Cerebellar cortex (tissue), 1 donor: ENCODE measurements at regions not wholly inside any gene's neighbourhood (a gene's known extent, or its start where the extent isn't known, plus 50 kb on each side); places are given as distances from the start of the nearest gene placed in this dataset.
"Not testable (repeated sequence)": the region's sequence is repeated elsewhere in the genome, so short reads cannot be mapped to it uniquely, and the experiment has no call there.

Source experiments
- DNase-seq: peaks from one replicate; pipeline ENCODE4 v3.0.0-alpha.2; 2015; ENCODE audit warnings: low spot score

- no peak for DNase-seq
Observed at GRCh38 chr15:25235391-25235790, 203.4 kb downstream of the UBE3A start.

- no peak for DNase-seq
Observed at GRCh38 chr15:25236143-25236860, 202.5 kb downstream of the UBE3A start.

DNA sequence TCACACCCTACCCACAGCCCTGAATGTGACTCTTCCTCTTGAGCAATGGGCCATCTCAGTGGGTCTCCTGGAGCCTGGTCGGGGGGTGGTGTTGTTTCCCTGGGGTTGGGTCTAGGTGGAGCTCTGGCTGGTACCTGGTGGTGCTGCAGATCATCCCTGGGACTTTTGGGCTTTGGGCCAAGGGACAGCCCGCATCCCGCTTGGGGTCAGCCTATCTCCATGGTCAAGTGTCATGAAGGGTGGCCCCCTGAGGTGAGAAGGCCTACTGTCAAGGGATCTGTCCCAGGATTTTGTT lies 202.0 kb downstream of the UBE3A start:
- DNase-seq: no peak

DNA sequence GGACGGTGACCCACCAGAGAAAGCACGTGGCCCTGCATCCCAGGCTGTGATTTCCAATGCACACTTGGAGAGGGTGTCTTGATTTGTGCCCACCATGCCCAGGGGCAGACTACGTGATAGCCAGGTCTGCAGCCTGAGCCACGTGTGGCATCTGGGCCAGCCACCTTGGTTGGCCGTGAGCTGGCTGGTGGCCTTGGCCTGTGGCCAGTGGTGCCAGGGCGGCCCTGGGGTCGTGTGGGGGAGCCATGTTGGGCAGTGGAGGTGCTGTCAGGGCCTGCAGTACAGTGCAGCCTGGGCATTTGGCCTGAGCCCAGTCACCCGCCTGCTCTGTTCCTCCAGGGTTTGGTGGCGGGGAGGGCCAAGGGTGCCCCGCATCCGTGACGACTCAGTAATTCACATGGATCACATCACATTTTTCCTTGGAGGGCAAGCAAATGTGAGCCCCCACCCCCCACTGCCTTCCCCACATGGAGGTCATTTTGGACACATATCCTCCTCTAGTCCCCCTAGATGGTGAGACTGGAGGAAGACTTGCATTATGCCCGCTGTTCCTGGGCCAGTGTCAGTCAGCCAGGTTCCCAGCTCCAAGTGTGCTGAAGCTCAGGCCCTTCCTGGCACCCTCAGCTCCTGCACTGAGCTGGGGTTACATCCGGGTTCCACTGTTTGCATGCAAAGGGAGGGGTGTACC lies 201.4 kb downstream of the UBE3A start:
- no peak for DNase-seq

DNA sequence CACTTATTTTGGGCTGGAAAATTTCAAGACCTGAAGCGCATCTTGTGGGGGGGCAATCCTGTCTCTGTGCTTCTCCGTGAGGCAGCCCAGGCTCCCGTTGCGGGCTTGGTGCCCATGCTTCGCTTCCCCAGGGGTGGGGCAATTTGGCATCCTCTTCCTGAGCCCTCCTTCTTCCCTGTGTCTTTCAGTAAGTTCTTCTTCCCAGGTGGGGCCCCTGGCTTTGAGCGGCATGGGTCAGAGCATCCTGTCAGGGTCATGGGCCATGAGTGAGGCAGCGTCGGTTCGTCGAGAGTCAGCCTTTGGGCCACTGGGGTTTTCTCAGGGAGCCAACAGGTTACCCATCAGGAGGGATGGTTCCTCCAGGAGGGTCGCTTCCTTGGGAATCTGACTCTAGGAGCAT lies 200.7 kb downstream of the UBE3A start:
- no peak for DNase-seq

DNA sequence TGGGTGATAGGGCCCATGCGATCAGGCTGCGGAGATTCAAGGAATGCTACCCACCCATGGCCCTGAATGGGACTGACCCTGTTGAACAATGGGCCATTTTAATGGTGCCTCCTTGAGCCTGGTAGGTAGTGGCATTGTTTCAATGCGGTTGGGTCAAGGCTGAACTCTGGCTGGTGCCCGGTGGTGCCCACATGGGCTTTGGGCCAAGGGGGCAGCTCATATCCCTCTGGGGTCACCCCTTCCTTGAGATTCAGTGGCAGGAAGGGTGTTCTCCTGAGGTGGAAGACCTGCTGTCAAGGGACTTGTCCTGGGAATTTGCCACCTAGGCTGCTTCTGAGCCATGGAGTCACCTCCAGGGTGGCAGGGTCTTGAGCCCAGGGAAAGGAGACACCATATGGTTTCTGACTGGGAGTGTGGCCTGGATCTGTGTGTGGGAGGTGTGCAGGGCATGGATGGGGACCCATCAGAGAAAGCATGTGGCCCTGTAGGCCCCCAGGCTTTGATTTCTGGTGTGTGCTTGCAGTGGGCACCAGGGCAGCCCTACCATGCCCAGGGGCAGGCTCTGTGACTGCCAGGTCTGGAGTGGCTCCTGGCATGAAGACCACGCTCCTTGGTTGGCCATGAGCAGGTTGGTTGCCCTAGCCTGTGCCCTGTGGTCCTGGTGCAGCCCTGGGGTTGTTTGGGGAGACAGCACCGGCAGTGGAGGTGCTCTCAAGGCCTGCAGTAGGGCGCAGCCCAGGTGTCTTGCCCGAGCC lies 199.9 kb downstream of the UBE3A start:
- DNase-seq: no peak

- no peak for DNase-seq
Observed at GRCh38 chr15:25239471-25240345, 199.1 kb downstream of the UBE3A start.

DNA sequence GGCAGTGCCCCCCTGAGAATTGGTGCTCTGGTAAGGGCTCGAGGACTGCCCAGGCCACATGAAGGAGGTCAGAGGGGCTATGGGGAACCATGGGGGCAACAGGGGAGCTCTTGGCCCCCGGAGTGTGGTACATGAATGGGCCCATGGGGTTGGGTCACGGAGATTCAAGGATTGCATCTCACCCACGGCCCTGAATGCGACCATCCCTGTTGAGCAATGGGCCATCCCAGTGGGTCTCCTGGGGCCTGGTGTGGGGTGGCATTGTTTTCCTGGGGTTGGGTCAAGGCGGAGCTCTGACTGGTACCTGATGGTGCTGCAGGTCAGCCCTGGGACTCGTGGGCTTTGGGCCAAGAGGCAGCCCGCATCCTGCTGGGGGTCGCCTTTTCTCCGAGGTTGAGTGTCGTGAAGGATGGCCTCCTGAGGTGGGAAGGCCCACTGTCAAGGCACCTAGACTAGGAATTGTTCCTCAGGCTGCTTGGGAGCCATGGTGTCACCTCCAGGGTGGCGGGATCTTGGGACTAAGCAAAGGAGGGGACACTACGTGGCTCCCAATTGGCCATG lies 198.3 kb downstream of the UBE3A start:
- DNase-seq: no peak

DNA sequence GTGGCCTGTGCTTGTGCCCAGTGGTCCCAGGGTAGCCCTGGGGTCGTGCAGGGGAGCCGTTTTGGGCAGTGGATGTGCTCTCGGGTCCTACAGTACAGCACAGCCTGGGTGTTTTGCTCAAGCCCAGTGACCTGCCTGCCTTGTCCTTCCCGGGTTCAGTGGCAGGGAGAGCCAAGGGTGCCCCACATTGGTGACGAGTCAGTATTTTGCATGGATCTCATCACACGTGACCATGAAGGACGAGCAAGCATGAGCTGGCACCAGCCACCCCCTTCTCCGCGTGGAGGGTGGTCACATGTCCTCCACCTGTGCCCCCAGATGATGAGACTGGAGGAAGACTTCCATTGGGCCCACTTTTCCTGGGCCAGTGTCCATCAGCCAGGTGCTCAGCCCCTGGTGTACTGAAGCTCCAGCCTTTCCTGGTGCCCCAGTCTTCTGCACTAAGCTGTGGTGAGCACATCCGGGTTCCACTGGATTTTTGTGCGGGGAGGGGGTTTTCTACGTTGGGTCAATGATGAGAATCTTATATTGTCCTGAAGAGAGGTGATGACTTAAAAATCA lies 197.5 kb downstream of the UBE3A start:
- DNase-seq: no peak

GRCh38 chr15:25242166-25242879 lies 196.5 kb downstream of the UBE3A start:
- DNase-seq: no peak

DNA sequence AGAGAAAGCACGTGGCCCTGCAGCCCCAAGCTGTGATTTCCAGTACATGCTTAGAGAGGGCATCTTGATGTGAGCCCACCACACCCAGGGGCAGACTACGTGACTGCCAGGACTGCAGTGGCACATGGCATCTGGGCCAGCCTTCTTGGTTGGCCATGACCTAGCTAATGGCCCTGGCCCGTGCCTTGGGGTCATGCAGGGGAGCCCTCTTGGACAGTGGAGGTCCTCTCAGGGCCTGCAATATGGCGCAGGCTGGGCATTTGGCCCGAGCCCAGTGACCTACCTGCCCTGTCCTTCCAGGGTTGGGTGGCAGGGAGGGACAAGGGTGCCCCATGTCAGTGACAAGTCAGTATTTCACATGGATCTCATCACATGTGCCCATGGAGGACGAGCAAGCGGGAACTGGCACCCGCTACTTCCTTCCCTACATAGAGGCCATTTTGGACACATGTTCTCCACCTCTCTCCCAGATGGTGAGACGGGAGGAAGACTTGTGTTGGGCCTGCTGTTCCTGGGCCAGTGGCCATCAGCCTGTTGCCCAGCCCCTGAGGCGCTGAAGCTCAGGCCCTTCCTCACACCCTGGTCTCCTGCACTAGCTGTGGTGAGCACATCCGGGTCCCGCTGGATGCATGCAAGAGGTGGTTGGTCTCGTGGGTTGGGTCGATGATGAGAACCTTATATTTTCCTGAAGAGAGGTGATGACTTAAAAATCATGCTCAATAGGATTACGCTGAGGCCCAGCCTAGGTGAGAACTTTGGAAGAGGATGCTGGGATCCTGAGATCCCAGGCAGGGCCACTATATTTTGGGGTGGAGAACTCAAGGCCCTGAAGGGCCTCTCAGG lies 195.6 kb downstream of the UBE3A start:
- no peak for DNase-seq

GRCh38 chr15:25243800-25244097 lies 195.1 kb downstream of the UBE3A start:
- no peak for DNase-seq

GRCh38 chr15:25244731-25245585 lies 193.9 kb downstream of the UBE3A start:
- DNase-seq: no peak

- no peak for DNase-seq
Observed at GRCh38 chr15:25245801-25246622, 192.8 kb downstream of the UBE3A start.

DNA sequence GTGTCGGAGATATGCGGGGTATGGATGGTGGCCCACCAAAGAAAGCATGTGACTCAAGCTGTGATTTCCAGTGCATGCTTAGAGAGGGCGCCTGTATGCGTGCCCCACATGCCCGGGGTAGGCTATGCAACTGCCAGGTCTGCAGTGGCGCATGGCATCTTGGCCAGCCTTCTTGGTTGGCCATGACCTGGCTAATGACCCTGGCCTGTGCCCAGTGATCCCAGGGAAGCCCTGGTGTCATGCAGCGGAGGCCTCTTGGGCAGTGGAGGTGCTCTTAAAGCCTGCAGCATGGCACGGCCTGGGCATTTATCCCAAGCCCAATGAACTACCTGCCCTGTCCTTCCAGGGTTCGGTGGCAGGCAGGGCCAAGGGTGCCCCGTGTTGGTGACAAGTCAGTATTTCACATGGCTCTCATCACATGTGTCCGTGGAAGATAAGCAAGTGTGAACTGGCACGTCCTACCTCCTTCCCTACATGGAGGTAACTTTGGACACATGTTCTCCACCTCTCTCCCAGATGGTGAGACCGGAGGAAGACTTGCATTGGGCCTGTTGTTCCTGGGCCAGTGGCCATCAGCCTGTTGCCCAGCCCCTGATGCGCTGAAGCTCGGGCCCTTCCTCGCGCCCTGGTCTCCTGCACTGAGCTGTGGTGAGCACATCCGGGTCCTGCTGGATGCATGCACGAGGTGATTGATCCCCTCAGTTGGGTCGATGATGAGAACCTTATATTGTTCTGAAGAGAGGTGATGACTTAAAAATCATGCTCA lies 192.0 kb downstream of the UBE3A start:
- DNase-seq: no peak

GRCh38 chr15:25247407-25248038 lies 191.3 kb downstream of the UBE3A start:
- DNase-seq: no peak

- not testable (repeated sequence) for DNase-seq
Observed at GRCh38 chr15:25248087-25248486, 190.7 kb downstream of the UBE3A start.
